Posterior vena cava (tissue), 2 donors: ENCODE measurements at regions not wholly inside any gene's neighbourhood (a gene's known extent, or its start where the extent isn't known, plus 50 kb on each side); places are given as distances from the start of the nearest gene placed in this dataset.
"Not testable (repeated sequence)": the region's sequence is repeated elsewhere in the genome, so short reads cannot be mapped to it uniquely, and the experiment has no call there.

Source experiments
- DNase-seq: peaks from one replicate; pipeline ENCODE4 v3.0.0-alpha.2; 2020; ENCODE audit warnings: low spot score
- intact Hi-C, 2 donors: fragments of 100-400 bp; cut with DNase I; formaldehyde crosslinking; loops; one replicate each; pipeline versions ENCODE4 v1.14.1 to v1.14.2; 2022 to 2023
- donor health status: DM: yes; HTN: yes; CAD: no.
- donor health status: DM: yes; HTN: yes; CAD: no.

GRCh38 chr16:10232757-10233156, 50.5 kb upstream of the GRIN2A start:
- intact Hi-C loops, result no loop called here
- DNase-seq, result peak; percentile 6

DNA sequence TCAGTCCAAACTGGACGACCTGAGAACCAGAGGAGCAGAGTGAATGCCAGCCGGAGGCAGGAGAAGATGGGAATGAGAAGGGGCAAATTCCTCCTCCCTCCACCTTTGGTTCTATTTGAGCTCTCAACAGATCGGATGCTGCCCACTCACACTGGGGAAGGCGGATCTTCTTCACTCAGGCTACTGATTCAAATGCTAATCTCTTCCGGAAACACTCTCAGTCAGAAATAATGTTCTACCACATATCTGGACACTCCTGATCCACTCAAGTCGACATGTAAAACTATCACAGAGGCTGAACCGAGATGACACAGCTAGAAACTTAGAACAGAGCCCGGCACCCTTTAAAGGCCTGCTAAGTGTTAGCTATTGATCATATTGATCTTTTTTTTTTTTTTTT, 57.4 kb upstream of the GRIN2A start:
- no peak for DNase-seq
- intact Hi-C loops, result no loop called here

- no peak for DNase-seq
- intact Hi-C loops, result no loop called here
Observed at GRCh38 chr16:10240854-10241613, 58.8 kb upstream of the GRIN2A start.

- intact Hi-C loops, result no loop called here
- DNase-seq, result no peak
Observed at GRCh38 chr16:10242097-10242496, 59.9 kb upstream of the GRIN2A start.

GRCh38 chr16:10242916-10243315, 60.7 kb upstream of the GRIN2A start:
- intact Hi-C loops, result no loop called here
- DNase-seq, result no peak

- intact Hi-C loops, result no loop called here
- DNase-seq, result no peak
Observed at GRCh38 chr16:10245002-10245401, 62.8 kb upstream of the GRIN2A start.

DNA sequence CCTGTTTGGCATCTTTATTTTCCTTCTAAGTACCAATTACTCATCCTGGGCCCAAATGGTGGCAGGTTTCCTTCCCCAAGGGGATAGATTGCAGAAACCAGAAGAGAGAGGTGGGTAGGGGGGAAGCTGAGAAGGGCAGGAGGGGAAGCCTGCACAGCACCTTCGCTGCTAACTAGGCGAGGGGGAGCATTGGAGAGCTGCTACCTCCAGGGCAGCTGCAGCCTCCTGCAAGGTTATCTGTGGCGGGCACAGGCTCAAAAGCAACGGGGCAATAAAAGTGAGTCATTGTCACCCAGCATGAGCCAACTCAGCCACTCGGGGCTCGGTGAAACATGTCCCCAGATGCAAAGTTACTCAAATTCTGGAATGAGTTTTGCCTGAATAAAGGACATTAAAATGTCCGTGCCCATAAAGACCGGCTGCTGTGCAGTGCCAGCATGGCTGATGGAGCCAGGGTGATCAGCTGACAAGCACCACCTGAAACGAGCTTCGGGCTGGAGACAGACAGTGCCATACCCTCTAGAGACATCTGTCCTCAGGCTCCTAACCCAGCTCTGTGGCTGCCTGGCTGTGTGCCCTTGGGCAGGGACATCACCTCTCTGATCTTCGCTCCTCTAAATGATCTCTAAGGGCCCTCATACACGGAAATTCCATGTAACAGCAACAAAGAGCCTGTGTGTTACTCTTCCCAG, 68.1 kb upstream of the GRIN2A start:
- no peak for DNase-seq
- intact Hi-C loops, result loop anchor here in 1 of 2 donors (5.0 kb wide), 1 partner anchor 257 kb away; no protein-coding TSS in a partner anchor

DNA sequence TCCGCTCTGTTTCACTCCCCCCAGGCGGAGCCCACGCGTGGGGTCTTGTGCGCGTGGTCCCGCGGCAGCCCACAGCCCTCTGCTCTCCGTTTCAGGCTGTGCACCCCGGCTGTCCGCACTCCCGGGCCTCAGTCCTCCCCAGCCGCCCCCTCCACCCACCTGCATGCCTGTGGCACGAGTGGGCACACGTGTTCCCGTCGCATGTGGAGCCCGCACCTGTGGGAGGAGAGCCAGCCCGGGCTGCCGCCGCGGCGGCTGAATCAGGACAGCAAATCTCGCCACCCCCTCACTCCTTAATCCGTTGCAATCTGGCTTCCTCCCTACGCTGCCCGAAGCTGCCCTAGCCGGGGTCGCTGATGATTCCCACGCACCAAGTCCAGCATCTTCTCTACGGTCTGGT, 69.9 kb upstream of the GRIN2A start:
- intact Hi-C loops, result loop anchor here in 1 of 2 donors (5.0 kb wide), 1 partner anchor 255 kb away; no protein-coding TSS in a partner anchor
- DNase-seq, result no peak

GRCh38 chr16:10253409-10253808, 71.2 kb upstream of the GRIN2A start:
- intact Hi-C loops, result loop anchor here in 1 of 2 donors (5.0 kb wide), 1 partner anchor 254 kb away; no protein-coding TSS in a partner anchor
- no peak for DNase-seq

DNA sequence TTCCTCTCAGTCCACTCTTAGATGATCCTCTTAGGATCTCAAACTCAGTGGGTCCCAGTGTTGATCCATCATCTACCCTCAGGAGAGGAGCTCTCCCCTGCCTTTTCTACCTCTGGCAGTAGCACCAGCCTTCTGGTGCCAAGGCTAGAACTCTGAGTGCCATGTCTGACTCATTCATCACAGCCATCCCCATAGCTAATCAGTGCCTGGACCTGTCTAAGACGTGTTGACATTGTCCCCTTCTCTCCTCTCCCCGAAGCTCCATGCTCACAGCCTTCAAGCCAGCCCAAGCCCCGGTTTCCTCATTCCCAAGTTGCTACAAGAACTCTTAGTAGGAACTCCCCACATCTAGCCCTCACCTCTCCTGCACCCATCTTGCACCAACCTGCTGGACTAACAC, 73.5 kb upstream of the GRIN2A start:
- intact Hi-C loops, result no loop called here
- DNase-seq, result no peak

GRCh38 chr16:10256784-10257641, 74.8 kb upstream of the GRIN2A start:
- DNase-seq, result no peak
- intact Hi-C loops, result no loop called here

- intact Hi-C loops, DNase-seq: not testable (repeated sequence)
Observed at GRCh38 chr16:10257642-10258251, 75.5 kb upstream of the GRIN2A start.

DNA sequence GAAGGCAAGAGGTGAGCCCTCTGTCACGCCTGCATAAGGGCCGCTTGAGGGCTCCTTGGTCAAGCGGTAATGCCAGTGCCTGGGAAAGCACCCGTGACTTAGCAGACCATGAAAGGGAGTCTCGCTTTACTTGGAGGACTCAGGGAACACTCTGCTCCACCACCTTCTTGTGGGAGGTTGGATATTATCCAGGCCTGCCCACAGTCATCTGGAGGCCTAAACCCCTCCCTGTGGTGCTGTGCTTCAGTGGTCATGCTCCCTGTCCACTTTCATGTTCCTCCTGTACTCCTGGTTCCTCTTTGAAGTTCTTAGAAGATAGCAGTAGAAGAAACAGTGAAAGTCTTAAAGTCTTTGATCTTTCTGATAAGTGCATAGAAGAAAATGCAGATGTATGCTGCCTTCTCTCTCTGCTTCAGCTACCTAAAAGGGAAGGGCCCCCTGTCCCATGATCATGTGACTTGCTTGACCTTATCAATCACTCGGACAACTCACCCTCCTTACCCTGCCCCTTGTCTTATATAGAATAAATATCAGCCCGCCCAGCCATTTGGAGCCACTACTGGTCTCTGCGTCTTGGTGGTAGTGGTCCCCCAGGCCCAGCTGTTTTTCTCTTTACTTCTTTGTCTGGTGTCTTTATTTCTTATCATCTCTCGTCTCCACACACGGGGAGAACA, 76.8 kb upstream of the GRIN2A start:
- intact Hi-C loops, result not testable (repeated sequence)

GRCh38 chr16:10261077-10261476, 78.8 kb upstream of the GRIN2A start:
- DNase-seq, result no peak
- intact Hi-C loops, result no loop called here

More for the DNA sequence above, 76.8 kb upstream of the GRIN2A start:
- DNase-seq, result not testable (repeated sequence)

- DNase-seq, intact Hi-C loops: not testable (repeated sequence)
Observed at GRCh38 chr16:10261526-10261925, 79.3 kb upstream of the GRIN2A start.

DNA sequence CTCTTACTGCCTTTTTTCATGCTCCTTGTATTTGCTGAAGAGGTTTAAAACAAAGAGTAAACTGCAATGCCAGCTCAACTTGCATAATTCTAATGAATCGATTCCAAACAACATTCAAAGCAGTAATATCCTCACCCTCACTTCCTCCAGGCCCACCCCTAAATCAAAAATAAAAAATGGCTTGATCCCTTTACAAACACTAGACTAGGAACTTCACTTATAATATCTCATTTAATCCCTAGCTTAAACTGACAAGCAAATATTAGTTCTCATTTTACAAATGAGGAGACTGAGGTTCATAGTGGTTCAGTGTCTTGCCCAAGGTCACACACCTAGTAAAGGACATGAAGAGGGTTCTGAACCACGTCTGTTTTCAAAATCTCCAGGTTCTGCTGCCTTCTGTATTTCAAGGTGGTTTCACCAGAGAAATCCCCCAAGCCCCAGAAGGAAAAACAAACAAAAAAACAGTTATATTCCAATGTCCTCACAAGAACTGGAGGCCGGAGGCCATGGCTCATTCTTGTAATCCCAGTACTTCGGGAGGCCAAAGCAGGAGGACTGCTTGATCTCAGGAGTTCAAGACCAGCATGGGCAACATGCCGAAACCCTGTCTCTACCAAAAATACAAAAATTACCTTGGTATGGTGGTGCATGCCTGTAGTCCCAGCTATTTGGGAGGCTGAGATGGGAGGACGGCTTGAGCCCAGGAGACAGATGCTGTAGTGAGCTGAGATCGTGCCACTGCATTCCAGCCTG, 80.3 kb upstream of the GRIN2A start:
- intact Hi-C loops, result no loop called here
- DNase-seq, result no peak

GRCh38 chr16:10265770-10266615, 83.8 kb upstream of the GRIN2A start:
- intact Hi-C loops, result no loop called here
- DNase-seq, result no peak
